CD4-positive, alpha-beta memory T cell (primary cell): ENCODE measurements at regions not wholly inside any gene's neighbourhood (a gene's known extent, or its start where the extent isn't known, plus 50 kb on each side); places are given as distances from the start of the nearest gene placed in this dataset.
"Not testable (repeated sequence)": the region's sequence is repeated elsewhere in the genome, so short reads cannot be mapped to it uniquely, and the experiment has no call there.

Experiments
- CTCF ChIA-PET: fragments of 350-600 bp; sonication (Branson Sonifier 250); formaldehyde crosslinking; loops from one replicate; lab custom pipeline; 2021; ENCODE audit warnings: inconsistent platforms; ENCODE audit not compliant: partially characterized antibody; lab: Charles Lee
- POLR2A ChIA-PET: fragments of 350-600 bp; sonication (Branson Sonifier 250); formaldehyde crosslinking; loops from one replicate; lab custom pipeline; 2021; ENCODE audit not compliant: partially characterized antibody; lab: Charles Lee
- DNase-seq, 5 donors: peaks; one replicate each; pipeline versions ENCODE4 v3.0.0 to v3.0.0-alpha.2; 2020 to 2022; ENCODE audit warnings: mixed read lengths in 1 of 5
- H3K27ac ChIP-seq: one replicate; pipeline ENCODE4 v1.7.0; 2013; ENCODE audit warnings: low read depth, low read length
- H3K27me3 ChIP-seq: 2 replicates; pipeline ENCODE4 v1.7.0; 2013; ENCODE audit warnings: mild to moderate bottlenecking, low read length, moderate library complexity; ENCODE audit not compliant: insufficient read depth
- H3K36me3 ChIP-seq: 2 replicates; pipeline ENCODE4 v1.7.0; 2013; ENCODE audit warnings: mild to moderate bottlenecking, low read length, moderate library complexity; ENCODE audit not compliant: insufficient read depth
- H3K4me1 ChIP-seq: 2 replicates; pipeline ENCODE4 v1.7.0; 2013; ENCODE audit warnings: mild to moderate bottlenecking, low read length, moderate library complexity; ENCODE audit not compliant: insufficient read depth
- H3K4me3 ChIP-seq, 2 donors: one replicate each; pipeline ENCODE4 v1.7.0; 2013; ENCODE audit warnings: low read length in 2 of 2, mild to moderate bottlenecking in 1 of 2
- H3K9me3 ChIP-seq, 2 donors: one replicate each; pipeline ENCODE4 v1.7.0; 2013; ENCODE audit warnings: low read length in 2 of 2, control low read depth in 1 of 2; ENCODE audit not compliant: control insufficient read depth in 1 of 2
- H3K27ac Mint-ChIP-seq, 7 donors: one replicate each; pipeline ENCODE4 v1.8.0; 2020 to 2021; ENCODE audit warnings: mixed read lengths in 7 of 7, mild to moderate bottlenecking in 6 of 7, inconsistent platforms in 3 of 7, moderate library complexity in 3 of 7
- H3K27me3 Mint-ChIP-seq, 2 donors: one replicate each; pipeline ENCODE4 v1.8.0; 2020 to 2021; ENCODE audit warnings: mixed read lengths in 2 of 2
- H3K36me3 Mint-ChIP-seq, 2 donors: one replicate each; pipeline ENCODE4 v1.8.0; 2020 to 2021; ENCODE audit warnings: mixed read lengths in 2 of 2, inconsistent platforms in 1 of 2, mild to moderate bottlenecking in 1 of 2
- H3K4me1 Mint-ChIP-seq, 4 donors: one replicate each; pipeline ENCODE4 v1.8.0; 2020 to 2021; ENCODE audit warnings: mixed read lengths in 4 of 4, mild to moderate bottlenecking in 1 of 4
- H3K4me3 Mint-ChIP-seq, 8 donors: one replicate each; pipeline ENCODE4 v1.8.0; 2020 to 2021; ENCODE audit warnings: mixed read lengths in 8 of 8, mild to moderate bottlenecking in 7 of 8, moderate library complexity in 6 of 8, inconsistent platforms in 3 of 8
- H3K9me3 Mint-ChIP-seq, 8 donors: one replicate each; pipeline ENCODE4 v1.8.0; 2020 to 2021; ENCODE audit warnings: mixed read lengths in 8 of 8, mild to moderate bottlenecking in 5 of 8, inconsistent platforms in 3 of 8, moderate library complexity in 1 of 8
- intact Hi-C: fragments of 100-400 bp; cut with micrococcal nuclease; formaldehyde crosslinking; loops from one replicate; pipeline ENCODE4 v1.15.1; 2023

DNA sequence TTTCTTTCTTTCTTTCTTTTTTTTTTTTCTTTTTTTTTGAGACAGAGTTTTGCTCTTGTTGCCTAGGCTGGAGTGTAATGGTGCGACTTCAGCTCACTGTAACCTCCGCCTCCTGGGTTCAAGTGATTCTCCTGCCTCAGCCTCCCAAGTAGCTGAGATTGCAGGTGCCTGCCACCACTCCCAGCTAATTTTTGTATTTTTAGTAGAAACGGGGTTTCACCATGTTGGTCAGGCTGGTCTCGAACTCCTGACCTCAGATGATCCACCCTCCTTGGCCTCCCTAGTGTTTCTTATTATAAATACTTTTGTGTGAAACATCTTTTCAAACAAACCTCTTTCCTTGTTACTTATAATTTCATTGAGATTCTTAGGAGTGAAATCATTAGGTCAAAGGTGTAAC lies 202.8 kb downstream of the EDN1 start:
- H3K4me1 Mint-ChIP-seq, DNase-seq, H3K9me3 ChIP-seq, H3K27ac Mint-ChIP-seq, H3K9me3 Mint-ChIP-seq, POLR2A ChIA-PET, CTCF ChIA-PET, H3K27me3 Mint-ChIP-seq, H3K4me1 ChIP-seq, H3K36me3 ChIP-seq, intact Hi-C loops, H3K4me3 ChIP-seq, H3K36me3 Mint-ChIP-seq, H3K27me3 ChIP-seq, H3K4me3 Mint-ChIP-seq, H3K27ac ChIP-seq: not testable (repeated sequence)

DNA sequence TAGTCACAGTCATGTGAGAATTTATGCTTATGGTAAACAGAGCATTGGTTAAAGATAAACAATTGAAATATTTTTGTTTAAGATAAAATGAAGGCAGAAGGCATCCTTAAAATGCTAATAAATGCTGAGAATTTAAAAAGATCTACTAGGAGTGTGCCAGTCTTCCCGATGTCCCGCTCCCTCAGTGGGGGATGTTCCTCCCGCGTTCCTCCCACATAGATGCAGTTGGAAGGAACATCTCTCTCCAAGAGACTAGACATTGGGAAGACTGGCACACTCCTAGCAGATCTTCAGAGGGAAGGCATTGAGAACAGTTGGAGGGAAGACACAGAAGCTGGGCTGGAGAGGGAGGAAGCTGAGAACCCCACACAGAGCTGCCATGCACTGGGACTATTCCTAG lies 203.3 kb downstream of the EDN1 start:
- CTCF ChIA-PET, result no interaction called here
- no peaks in the 10 kb centered on the region for H3K9me3 ChIP-seq

DNA sequence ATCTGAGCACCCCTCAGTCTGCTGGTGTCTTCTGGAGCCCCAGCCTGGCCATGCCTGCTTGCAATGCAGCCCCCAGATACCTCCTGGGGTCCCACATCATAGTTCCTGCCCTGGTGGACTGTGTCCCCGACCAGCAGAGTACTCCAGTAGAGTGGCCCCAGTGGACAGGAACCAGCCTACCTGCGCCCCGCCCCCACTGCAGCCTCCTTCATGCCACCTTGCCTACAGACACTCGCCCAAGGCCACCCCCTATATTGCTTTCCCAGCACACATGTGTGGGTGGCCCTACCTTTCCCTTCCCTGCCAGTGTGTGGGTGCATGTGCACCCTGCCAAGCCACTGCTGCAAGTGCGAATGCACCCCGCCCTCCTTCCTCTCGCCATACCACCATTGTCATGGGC lies 204.0 kb downstream of the EDN1 start:
- Mint-ChIP-seq H3K4me3 (no peak overlapping the region), H3K4me1 (no peaks in the 10 kb centered on the region), H3K36me3 (no peaks in the 10 kb centered on the region), H3K27ac (no peak overlapping the region), H3K9me3 (peaks cover 0 to 4% (median 0%) of the 10 kb centered on the region in 8 donors), H3K27me3 (peaks cover 1 to 4% of the 10 kb centered on the region in 2 donors)
- Histone ChIP-seq H3K9me3 (no peaks in the 10 kb centered on the region), H3K27ac (no peak overlapping the region), H3K27me3 (no peaks in the 10 kb centered on the region), H3K4me1 (no peaks in the 10 kb centered on the region), H3K4me3 (no peak overlapping the region), H3K36me3 (no peaks in the 10 kb centered on the region)
- ChIA-PET POLR2A (no interaction called here), CTCF (no interaction called here)
- no peak for DNase-seq
- intact Hi-C loops, result no loop called here

More for the DNA sequence above, 203.3 kb downstream of the EDN1 start:
- peaks cover 1 to 4% of the 10 kb centered on the region in 2 donors for H3K27me3 Mint-ChIP-seq
- POLR2A ChIA-PET, result no interaction called here
- Histone ChIP-seq H3K27ac (no peak overlapping the region), H3K36me3 (no peaks in the 10 kb centered on the region), H3K27me3 (no peaks in the 10 kb centered on the region), H3K4me3 (no peak overlapping the region), H3K4me1 (no peaks in the 10 kb centered on the region)
- peaks cover 0 to 3% (median 0%) of the 10 kb centered on the region in 8 donors for H3K9me3 Mint-ChIP-seq
- H3K4me3 Mint-ChIP-seq, result no peak overlapping the region
- no peak for DNase-seq
- no peaks in the 10 kb centered on the region for H3K36me3 Mint-ChIP-seq
- intact Hi-C loops, result no loop called here
- no peaks in the 10 kb centered on the region for H3K4me1 Mint-ChIP-seq
- no peak overlapping the region for H3K27ac Mint-ChIP-seq

DNA sequence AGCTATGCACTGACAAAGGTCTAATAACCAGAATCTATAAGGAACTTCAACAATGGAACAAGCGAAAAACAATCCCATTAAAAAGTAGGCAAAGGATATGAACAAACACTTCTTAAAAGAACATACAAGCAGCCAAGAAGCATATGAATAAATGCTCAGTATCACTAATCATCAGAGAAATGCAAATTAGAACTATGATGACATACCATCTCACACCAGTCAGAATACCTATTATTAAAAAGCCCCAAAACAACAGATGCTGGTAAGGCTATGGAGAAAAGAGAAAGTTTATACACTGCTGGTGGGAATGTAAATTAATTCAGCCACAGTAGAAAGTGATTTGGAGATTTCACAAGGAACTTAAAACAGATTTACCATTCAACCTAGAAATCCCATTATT lies 211.8 kb downstream of the EDN1 start:
- no peaks in the 10 kb centered on the region for H3K4me1 Mint-ChIP-seq
- POLR2A ChIA-PET, result no interaction called here
- no peak for DNase-seq

DNA sequence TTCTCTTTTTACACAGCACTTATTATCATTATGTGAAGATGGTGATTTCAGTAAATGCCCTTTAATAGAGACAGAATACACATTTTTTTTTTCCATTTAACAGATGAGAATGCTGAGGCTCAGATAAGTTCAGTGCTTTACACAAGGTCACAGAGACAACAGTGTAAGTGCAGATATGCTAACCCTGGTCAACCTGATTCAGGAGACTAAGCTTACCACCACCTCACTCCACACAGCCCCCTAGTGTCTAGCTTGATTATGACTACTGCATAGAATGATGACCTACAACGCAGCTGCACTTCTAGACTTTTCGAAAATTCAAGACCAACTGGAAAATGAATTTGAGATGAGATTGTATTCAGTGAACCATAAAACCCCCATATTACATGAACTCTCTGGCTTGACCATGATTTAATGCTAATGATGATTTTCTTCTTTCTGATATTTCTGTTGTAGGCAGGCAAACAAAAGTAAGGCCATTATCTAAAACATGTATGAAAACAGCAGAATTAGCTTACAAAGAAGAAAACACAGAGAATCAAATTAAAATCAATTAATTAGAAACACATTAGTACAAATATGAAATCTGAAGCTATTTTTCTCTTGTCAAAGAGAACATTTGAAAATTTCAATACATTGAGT lies 212.1 kb upstream of the PHACTR1 start:
- H3K27me3 ChIP-seq, result no peaks in the 10 kb centered on the region
- no peak overlapping the region for H3K4me3 ChIP-seq
- Mint-ChIP-seq H3K4me1 (no peaks in the 10 kb centered on the region), H3K36me3 (no peaks in the 10 kb centered on the region), H3K4me3 (no peak overlapping the region), H3K27ac (no peak overlapping the region), H3K27me3 (no peaks in the 10 kb centered on the region), H3K9me3 (peaks cover 0 to 2% (median 0%) of the 10 kb centered on the region in 8 donors)
- DNase-seq, result no peak
- H3K4me1 ChIP-seq, result no peaks in the 10 kb centered on the region
- CTCF ChIA-PET, result interaction anchor here (1.3 kb wide), 1 partner anchor 849 kb away, joined by 3 read pairs; no protein-coding TSS in a partner anchor
- POLR2A ChIA-PET, result no interaction called here
- no peak overlapping the region for H3K27ac ChIP-seq
- intact Hi-C loops, result no loop called here
- H3K9me3 ChIP-seq, result no peaks in the 10 kb centered on the region
- no peaks in the 10 kb centered on the region for H3K36me3 ChIP-seq

More for the DNA sequence above, 211.8 kb downstream of the EDN1 start:
- Mint-ChIP-seq H3K4me3 (no peak overlapping the region), H3K9me3 (peaks cover 0 to 4% (median 0%) of the 10 kb centered on the region in 8 donors), H3K36me3 (no peaks in the 10 kb centered on the region), H3K27me3 (no peaks in the 10 kb centered on the region), H3K27ac (no peak overlapping the region)
- Histone ChIP-seq H3K27me3 (no peaks in the 10 kb centered on the region), H3K27ac (no peak overlapping the region), H3K36me3 (no peaks in the 10 kb centered on the region), H3K4me1 (no peaks in the 10 kb centered on the region), H3K4me3 (no peak overlapping the region), H3K9me3 (no peaks in the 10 kb centered on the region)
- CTCF ChIA-PET, result no interaction called here
- intact Hi-C loops, result no loop called here

DNA sequence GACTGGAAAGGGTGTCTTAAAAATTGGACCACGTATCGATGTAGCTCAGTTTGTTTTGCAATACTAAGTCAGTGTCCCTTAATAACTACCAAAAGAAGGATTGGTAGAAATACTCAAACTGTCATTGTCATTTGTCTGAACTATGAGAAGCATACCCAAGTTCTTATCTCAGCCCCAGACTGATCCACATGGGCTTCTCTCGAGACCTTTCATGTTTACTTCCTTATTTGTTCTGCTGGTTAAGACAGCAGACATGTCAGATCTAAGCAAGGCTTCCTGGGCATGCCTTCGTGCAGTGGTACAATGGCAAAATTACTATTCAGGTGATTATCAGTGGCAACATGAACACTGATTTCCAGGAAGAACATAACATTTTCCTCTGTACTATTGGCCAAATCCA lies 211.1 kb upstream of the PHACTR1 start:
- no peaks in the 10 kb centered on the region for H3K4me1 Mint-ChIP-seq
- H3K27ac Mint-ChIP-seq, result no peak overlapping the region
- Histone ChIP-seq H3K27ac (no peak overlapping the region), H3K36me3 (no peaks in the 10 kb centered on the region), H3K27me3 (no peaks in the 10 kb centered on the region), H3K4me3 (no peak overlapping the region), H3K4me1 (no peaks in the 10 kb centered on the region), H3K9me3 (no peaks in the 10 kb centered on the region)
- no peaks in the 10 kb centered on the region for H3K27me3 Mint-ChIP-seq
- H3K9me3 Mint-ChIP-seq, result peaks cover 0 to 6% (median 0%) of the 10 kb centered on the region in 8 donors
- H3K4me3 Mint-ChIP-seq, result no peak overlapping the region
- ChIA-PET CTCF (no interaction called here), POLR2A (no interaction called here)
- no peak for DNase-seq
- H3K36me3 Mint-ChIP-seq, result no peaks in the 10 kb centered on the region
- intact Hi-C loops, result no loop called here

DNA sequence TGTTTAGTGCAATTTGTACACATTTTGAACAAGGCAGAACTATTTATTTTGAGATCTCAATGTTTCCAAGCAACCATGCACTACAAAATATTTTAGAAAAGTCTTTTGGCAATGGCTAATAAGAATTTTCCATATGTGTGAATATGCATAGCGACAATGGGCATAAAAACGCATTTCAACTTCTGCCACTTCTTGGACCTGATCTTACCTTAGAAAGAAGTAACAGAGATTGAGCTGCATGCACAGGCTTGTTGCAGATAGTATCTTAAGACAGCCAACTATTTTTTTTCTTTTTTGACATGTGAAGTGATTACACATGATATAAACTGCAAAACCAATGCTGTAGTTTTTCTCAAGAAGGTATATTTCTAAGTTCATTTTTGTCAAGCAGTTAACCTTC lies 210.4 kb upstream of the PHACTR1 start:
- Mint-ChIP-seq H3K9me3 (peaks cover 0 to 6% (median 0%) of the 10 kb centered on the region in 8 donors), H3K4me1 (no peaks in the 10 kb centered on the region), H3K4me3 (no peak overlapping the region), H3K27me3 (no peaks in the 10 kb centered on the region), H3K27ac (no peak overlapping the region), H3K36me3 (no peaks in the 10 kb centered on the region)
- Histone ChIP-seq H3K4me3 (no peak overlapping the region), H3K9me3 (no peaks in the 10 kb centered on the region), H3K4me1 (no peaks in the 10 kb centered on the region), H3K36me3 (no peaks in the 10 kb centered on the region), H3K27ac (no peak overlapping the region), H3K27me3 (no peaks in the 10 kb centered on the region)
- DNase-seq, result no peak
- ChIA-PET CTCF (no interaction called here), POLR2A (no interaction called here)
- intact Hi-C loops, result no loop called here
